ENCODE measurements at regions not wholly inside any gene's neighbourhood (a gene's known extent, or its start where the extent isn't known, plus 50 kb on each side); places are given as distances from the start of the nearest gene placed in this dataset.

- Mint-ChIP-seq H3K27me3 (no peaks in the 10 kb centered on the region), H3K36me3 (ENCODE audit: insufficient read depth) (no peaks in the 10 kb centered on the region), H3K27ac (ENCODE audit: low read depth) (no peak overlapping the region), H3K4me1 (no peaks in the 10 kb centered on the region), H3K4me3 (no peak overlapping the region), H3K9me3 (no peaks in the 10 kb centered on the region)
- ATAC-seq (replicated peaks; ENCODE audit: extremely low read depth, poor library complexity, severe bottlenecking) (no peak), DNase-seq (ENCODE audit: low spot score in 2 of 2) (no peak)
Observed at GRCh38 chr1:198809247-198809646, 170.4 kb downstream of the PTPRC start.

GRCh38 chr1:198811449-198811848 lies 172.6 kb downstream of the PTPRC start:
- no peaks in the 10 kb centered on the region for H3K36me3 Mint-ChIP-seq (ENCODE audit: insufficient read depth)
- peaks cover 10% of the 10 kb centered on the region for H3K9me3 Mint-ChIP-seq

GRCh38 chr1:198823626-198824025 lies 184.8 kb downstream of the PTPRC start:
- Mint-ChIP-seq H3K4me3 (no peak overlapping the region), H3K27ac (ENCODE audit: low read depth) (no peak overlapping the region), H3K36me3 (ENCODE audit: insufficient read depth) (no peaks in the 10 kb centered on the region), H3K27me3 (no peaks in the 10 kb centered on the region), H3K4me1 (no peaks in the 10 kb centered on the region), H3K9me3 (no peaks in the 10 kb centered on the region)
- ATAC-seq (replicated peaks; ENCODE audit: extremely low read depth, poor library complexity, severe bottlenecking) (no peak), DNase-seq (ENCODE audit: low spot score in 2 of 2) (no peak)

More at GRCh38 chr1:198811449-198811848, 172.6 kb downstream of the PTPRC start:
- ATAC-seq (replicated peaks; ENCODE audit: extremely low read depth, poor library complexity, severe bottlenecking) = no peak
- no peaks in the 10 kb centered on the region for H3K4me1 Mint-ChIP-seq
- no peak overlapping the region for H3K4me3 Mint-ChIP-seq
- H3K27me3 Mint-ChIP-seq = no peaks in the 10 kb centered on the region
- DNase-seq (ENCODE audit: low spot score in 2 of 2) = no peak
- H3K27ac Mint-ChIP-seq (ENCODE audit: low read depth) = no peak overlapping the region

GRCh38 chr1:198825254-198825653 lies 186.4 kb downstream of the PTPRC start:
- Mint-ChIP-seq H3K27me3 (no peaks in the 10 kb centered on the region), H3K27ac (ENCODE audit: low read depth) (no peak overlapping the region), H3K4me3 (no peak overlapping the region), H3K36me3 (ENCODE audit: insufficient read depth) (no peaks in the 10 kb centered on the region), H3K9me3 (no peaks in the 10 kb centered on the region), H3K4me1 (no peaks in the 10 kb centered on the region)
- DNase-seq (ENCODE audit: low spot score in 2 of 2) (no peak), ATAC-seq (replicated peaks; ENCODE audit: extremely low read depth, poor library complexity, severe bottlenecking) (no peak)

DNA sequence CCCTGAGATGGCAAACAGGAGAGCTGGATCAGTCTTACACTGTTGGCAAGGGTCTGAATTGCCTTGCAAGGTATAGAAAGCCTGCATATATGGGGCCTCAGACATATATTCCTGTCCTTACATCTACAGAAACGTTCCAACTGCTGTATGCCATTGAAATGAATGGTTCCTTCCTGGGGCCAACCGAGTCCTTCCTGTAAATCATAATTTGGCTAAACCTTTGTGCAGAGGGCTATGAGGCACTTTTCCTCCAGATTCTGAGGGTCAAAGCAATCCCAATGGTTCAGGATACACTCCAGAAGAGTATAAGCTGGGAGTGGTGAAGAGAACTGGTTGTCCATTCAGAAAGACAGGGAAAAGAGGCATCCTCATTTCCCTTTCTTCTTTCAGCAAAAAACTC lies 190.5 kb downstream of the PTPRC start:
- DNase-seq (ENCODE audit: low spot score in 2 of 2) (no peak), ATAC-seq (replicated peaks; ENCODE audit: extremely low read depth, poor library complexity, severe bottlenecking) (no peak)
- Mint-ChIP-seq H3K36me3 (ENCODE audit: insufficient read depth) (no peaks in the 10 kb centered on the region), H3K9me3 (no peaks in the 10 kb centered on the region), H3K4me3 (no peak overlapping the region), H3K27ac (ENCODE audit: low read depth) (no peak overlapping the region), H3K27me3 (no peaks in the 10 kb centered on the region), H3K4me1 (no peaks in the 10 kb centered on the region)

- no peak overlapping the region for H3K27ac Mint-ChIP-seq (ENCODE audit: low read depth)
- no peaks in the 10 kb centered on the region for H3K9me3 Mint-ChIP-seq
- no peaks in the 10 kb centered on the region for H3K27me3 Mint-ChIP-seq
- no peak for ATAC-seq (replicated peaks; ENCODE audit: extremely low read depth, poor library complexity, severe bottlenecking)
- no peaks in the 10 kb centered on the region for H3K4me1 Mint-ChIP-seq
- no peaks in the 10 kb centered on the region for H3K36me3 Mint-ChIP-seq (ENCODE audit: insufficient read depth)
- DNase-seq (ENCODE audit: low spot score in 2 of 2) = no peak
- H3K4me3 Mint-ChIP-seq = no peak overlapping the region
Observed at GRCh38 chr1:198829944-198830343, 191.1 kb downstream of the PTPRC start.

GRCh38 chr1:198830412-198830811 lies 191.6 kb downstream of the PTPRC start:
- Mint-ChIP-seq H3K27ac (ENCODE audit: low read depth) (no peak overlapping the region), H3K27me3 (no peaks in the 10 kb centered on the region), H3K36me3 (ENCODE audit: insufficient read depth) (no peaks in the 10 kb centered on the region), H3K9me3 (no peaks in the 10 kb centered on the region), H3K4me3 (no peak overlapping the region), H3K4me1 (no peaks in the 10 kb centered on the region)
- DNase-seq (ENCODE audit: low spot score in 2 of 2) (no peak), ATAC-seq (replicated peaks; ENCODE audit: extremely low read depth, poor library complexity, severe bottlenecking) (no peak)

- DNase-seq (ENCODE audit: low spot score in 2 of 2) (no peak), ATAC-seq (replicated peaks; ENCODE audit: extremely low read depth, poor library complexity, severe bottlenecking) (no peak)
- Mint-ChIP-seq H3K27me3 (no peaks in the 10 kb centered on the region), H3K4me3 (no peak overlapping the region), H3K9me3 (no peaks in the 10 kb centered on the region), H3K27ac (ENCODE audit: low read depth) (no peak overlapping the region), H3K36me3 (ENCODE audit: insufficient read depth) (no peaks in the 10 kb centered on the region), H3K4me1 (no peaks in the 10 kb centered on the region)
Observed at GRCh38 chr1:198833706-198834503, 195.1 kb downstream of the PTPRC start.

DNA sequence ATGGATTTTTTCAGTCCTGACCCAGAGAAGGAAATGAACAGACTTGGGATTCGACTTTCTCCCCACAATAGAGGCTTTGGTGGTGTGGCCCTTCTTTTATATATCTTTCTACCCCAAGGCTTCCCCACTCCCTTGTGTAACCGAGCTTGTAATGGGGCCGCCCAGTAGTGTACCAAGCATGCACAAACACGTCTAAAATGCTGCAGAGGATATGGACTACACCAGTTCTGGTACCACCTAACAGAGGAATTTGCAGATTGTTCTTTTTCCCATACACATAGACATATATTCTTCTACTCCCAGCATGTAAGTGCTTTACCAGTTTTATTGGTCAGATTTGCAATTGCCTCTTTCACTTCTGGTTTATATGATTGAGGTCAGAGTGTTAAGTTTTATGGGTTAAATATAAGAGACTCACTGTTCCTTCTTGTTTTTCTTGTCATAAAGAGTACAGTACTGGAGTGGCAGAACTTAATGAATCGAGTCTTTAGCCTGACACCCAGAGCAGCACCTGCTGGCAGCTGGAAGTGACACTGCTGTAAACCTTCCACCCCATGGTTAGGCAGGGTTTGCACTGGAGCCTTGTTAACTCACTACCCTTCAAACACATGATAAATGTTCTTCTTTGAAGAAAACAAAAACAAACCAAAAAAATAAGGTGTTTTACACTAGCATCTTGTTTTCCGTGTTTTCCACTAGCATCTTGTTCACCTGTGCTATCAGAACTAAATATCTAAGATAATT lies 198.6 kb downstream of the PTPRC start:
- H3K27ac Mint-ChIP-seq (ENCODE audit: low read depth) = no peak overlapping the region
- no peaks in the 10 kb centered on the region for H3K4me1 Mint-ChIP-seq
- DNase-seq (ENCODE audit: low spot score in 2 of 2) (no peak), ATAC-seq (replicated peaks; ENCODE audit: extremely low read depth, poor library complexity, severe bottlenecking) (no peak)
- no peaks in the 10 kb centered on the region for H3K9me3 Mint-ChIP-seq
- no peaks in the 10 kb centered on the region for H3K27me3 Mint-ChIP-seq
- no peak overlapping the region for H3K4me3 Mint-ChIP-seq
- H3K36me3 Mint-ChIP-seq (ENCODE audit: insufficient read depth) = no peaks in the 10 kb centered on the region

GRCh38 chr1:198838022-198838342 lies 199.1 kb downstream of the PTPRC start:
- Mint-ChIP-seq H3K27me3 (no peaks in the 10 kb centered on the region), H3K4me1 (no peaks in the 10 kb centered on the region), H3K9me3 (no peaks in the 10 kb centered on the region), H3K36me3 (ENCODE audit: insufficient read depth) (no peaks in the 10 kb centered on the region), H3K27ac (ENCODE audit: low read depth) (no peak overlapping the region), H3K4me3 (no peak overlapping the region)
- ATAC-seq (replicated peaks; ENCODE audit: extremely low read depth, poor library complexity, severe bottlenecking) (no peak), DNase-seq (ENCODE audit: low spot score in 2 of 2) (no peak)

DNA sequence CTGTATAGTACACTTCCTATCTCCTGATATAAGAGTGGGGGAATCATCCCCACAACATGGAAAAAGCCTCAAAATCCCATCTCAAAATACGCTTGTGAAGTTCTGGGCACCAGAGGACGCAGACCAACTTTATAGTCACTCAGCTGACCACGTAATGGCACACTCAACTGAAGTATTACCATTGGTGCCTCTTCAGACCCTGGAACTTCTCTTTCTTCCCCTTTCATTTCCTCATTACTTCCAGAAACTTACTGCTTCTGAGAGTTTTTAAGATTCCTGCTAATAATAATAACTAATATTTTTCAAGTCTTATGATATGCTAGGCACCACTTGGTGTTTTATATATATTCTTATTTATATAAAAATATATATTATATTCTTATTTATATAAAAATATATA lies 202.6 kb downstream of the PTPRC start:
- Mint-ChIP-seq H3K4me1 (no peaks in the 10 kb centered on the region), H3K9me3 (no peaks in the 10 kb centered on the region), H3K4me3 (no peak overlapping the region), H3K27me3 (no peaks in the 10 kb centered on the region), H3K36me3 (ENCODE audit: insufficient read depth) (peaks cover 4% of the 10 kb centered on the region), H3K27ac (ENCODE audit: low read depth) (no peak overlapping the region)
- ATAC-seq (replicated peaks; ENCODE audit: extremely low read depth, poor library complexity, severe bottlenecking) (no peak), DNase-seq (ENCODE audit: low spot score in 2 of 2) (no peak)

DNA sequence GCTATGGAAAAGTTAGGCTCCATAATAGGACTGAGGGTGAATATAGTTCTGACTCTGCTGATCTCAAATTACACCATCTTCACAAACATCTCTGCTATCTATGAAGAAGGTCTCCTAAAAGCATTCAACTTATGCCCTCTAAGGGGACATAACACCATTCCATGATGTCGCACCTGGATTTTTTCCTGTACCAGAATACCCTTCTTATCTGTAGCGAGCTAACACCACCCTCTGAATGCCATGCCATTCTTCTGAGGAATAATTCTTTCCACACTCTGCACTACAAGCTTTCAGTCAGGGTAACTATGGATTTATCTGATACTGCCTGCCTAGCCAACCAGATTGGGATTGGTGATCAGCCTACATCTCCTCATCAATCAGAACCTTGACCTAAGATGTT lies 203.8 kb downstream of the PTPRC start:
- Mint-ChIP-seq H3K9me3 (no peaks in the 10 kb centered on the region), H3K4me3 (no peak overlapping the region), H3K36me3 (ENCODE audit: insufficient read depth) (peaks cover 6% of the 10 kb centered on the region), H3K27ac (ENCODE audit: low read depth) (no peak overlapping the region), H3K4me1 (no peaks in the 10 kb centered on the region), H3K27me3 (no peaks in the 10 kb centered on the region)
- ATAC-seq (replicated peaks; ENCODE audit: extremely low read depth, poor library complexity, severe bottlenecking) (no peak), DNase-seq (ENCODE audit: low spot score in 2 of 2) (no peak)

DNA sequence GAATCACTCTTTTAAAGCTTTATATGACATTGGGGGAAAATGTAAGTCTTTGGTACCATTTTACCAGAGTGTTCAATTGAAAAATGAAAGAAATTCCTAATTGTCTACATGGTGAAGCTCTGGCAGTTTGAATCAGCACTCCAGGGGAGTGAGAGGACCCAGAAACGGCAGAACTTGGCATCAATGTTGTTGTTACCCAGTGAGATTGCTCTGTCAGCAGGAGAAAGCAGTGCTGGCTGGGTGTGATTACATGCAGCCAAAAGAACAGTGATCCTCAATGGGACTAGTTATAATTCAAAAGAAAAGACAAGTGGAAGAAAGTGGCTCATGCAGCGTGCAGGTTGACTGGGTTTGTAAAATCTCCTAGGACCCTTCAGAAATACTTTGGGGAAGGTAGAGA lies 206.4 kb downstream of the PTPRC start:
- ATAC-seq (replicated peaks; ENCODE audit: extremely low read depth, poor library complexity, severe bottlenecking) (no peak), DNase-seq (ENCODE audit: low spot score in 2 of 2) (no peak)
- Mint-ChIP-seq H3K27me3 (no peaks in the 10 kb centered on the region), H3K9me3 (no peaks in the 10 kb centered on the region), H3K27ac (ENCODE audit: low read depth) (no peak overlapping the region), H3K4me3 (no peak overlapping the region), H3K4me1 (no peaks in the 10 kb centered on the region), H3K36me3 (ENCODE audit: insufficient read depth) (peaks cover 6% of the 10 kb centered on the region)
